NCI-H2196 treated with DMSO at 0.1 percent for 48 hours (cell line): ENCODE measurements at regions not wholly inside any gene's neighbourhood (a gene's known extent, or its start where the extent isn't known, plus 50 kb on each side); places are given as distances from the start of the nearest gene placed in this dataset.

Source experiments
- DNase-seq: peaks from one replicate; lab custom pipeline; 2025; ENCODE audit not compliant: unreplicated experiment; lab: John Stamatoyannopoulos, UW

- DNase-seq = no peak
These were observed 642.5 kb upstream of the PCDH10 start for GRCh38 chr4:132506568-132506967.

- no peak for DNase-seq
These were observed 635.6 kb upstream of the PCDH10 start for GRCh38 chr4:132513491-132513890.

- no peak for DNase-seq
These were observed 622.4 kb upstream of the PCDH10 start for GRCh38 chr4:132526652-132527051.

GRCh38 chr4:132527817-132528216, 621.3 kb upstream of the PCDH10 start:
- DNase-seq = no peak

- DNase-seq = no peak
These were observed 618.2 kb upstream of the PCDH10 start for GRCh38 chr4:132530861-132531260.

- DNase-seq = no peak
These were observed 608.8 kb upstream of the PCDH10 start for GRCh38 chr4:132540268-132540667.

GRCh38 chr4:132540797-132541196, 608.3 kb upstream of the PCDH10 start:
- DNase-seq = peak; percentile 25

GRCh38 chr4:132542228-132542627, 606.9 kb upstream of the PCDH10 start:
- DNase-seq = no peak

- DNase-seq = no peak
These were observed 600.6 kb upstream of the PCDH10 start for GRCh38 chr4:132548463-132548862.

- DNase-seq = no peak
These were observed 592.8 kb upstream of the PCDH10 start for GRCh38 chr4:132556316-132556715.

- no peak for DNase-seq
These were observed 591.4 kb upstream of the PCDH10 start for GRCh38 chr4:132557660-132558059.

GRCh38 chr4:132564920-132565319, 584.2 kb upstream of the PCDH10 start:
- no peak for DNase-seq

GRCh38 chr4:132565542-132565941, 583.6 kb upstream of the PCDH10 start:
- DNase-seq = no peak

GRCh38 chr4:132572210-132572609, 576.9 kb upstream of the PCDH10 start:
- no peak for DNase-seq

GRCh38 chr4:132587626-132588025, 561.5 kb upstream of the PCDH10 start:
- DNase-seq = no peak

GRCh38 chr4:132592340-132592739, 556.8 kb upstream of the PCDH10 start:
- no peak for DNase-seq

GRCh38 chr4:132592850-132593249, 556.2 kb upstream of the PCDH10 start:
- DNase-seq = no peak

GRCh38 chr4:132593717-132594400, 555.2 kb upstream of the PCDH10 start:
- no peak for DNase-seq

GRCh38 chr4:132596186-132596585, 552.9 kb upstream of the PCDH10 start:
- no peak for DNase-seq

- DNase-seq = no peak
These were observed 543.5 kb upstream of the PCDH10 start for GRCh38 chr4:132605551-132605950.

- DNase-seq = no peak
These were observed 534.4 kb upstream of the PCDH10 start for GRCh38 chr4:132614682-132615081.

- no peak for DNase-seq
These were observed 529.1 kb upstream of the PCDH10 start for GRCh38 chr4:132619968-132620367.
